Thoracic aorta (tissue), 2 donors: ENCODE measurements at regions not wholly inside any gene's neighbourhood (a gene's known extent, or its start where the extent isn't known, plus 50 kb on each side); places are given as distances from the start of the nearest gene placed in this dataset.
A peak's percentile ranks its signal among the peaks of the same experiment; 100 is the strongest.
"Not testable (repeated sequence)": the region's sequence is repeated elsewhere in the genome, so short reads cannot be mapped to it uniquely, and the experiment has no call there.

Experiments used
- ATAC-seq: fragments of 150-250 bp; one replicate; pipeline ENCODE4 v1.8.0; 2017; ENCODE audit warnings: low read depth; ENCODE audit not compliant: insufficient number of reproducible peaks, low FRiP score
- DNase-seq: peaks from one replicate; pipeline ENCODE4 v3.0.0-alpha.2; 2020; ENCODE audit warnings: low spot score
- H3K27ac ChIP-seq, 2 donors: fragments of 200-600 bp; sonication (generic); 1 replicate in 1 of 2; 2 replicates in 1 of 2; pipeline ENCODE4 v1.5.1; 2016; ENCODE audit warnings: mild to moderate bottlenecking in 2 of 2, moderate library complexity in 2 of 2
- H3K27me3 ChIP-seq: fragments of 200-600 bp; sonication (generic); replicated peaks from 2 replicates; pipeline ENCODE4 v1.6.0; 2016; ENCODE audit warnings: mild to moderate bottlenecking; ENCODE audit not compliant: insufficient read depth
- H3K36me3 ChIP-seq: fragments of 200-600 bp; sonication (generic); one replicate; pipeline ENCODE4 v1.5.1; 2016
- H3K4me1 ChIP-seq, 2 donors: fragments of 200-600 bp; sonication (generic); 1 replicate in 1 of 2; 2 replicates in 1 of 2; pipeline versions ENCODE4 v1.5.1 to v1.6.0; 2016; ENCODE audit warnings: low read depth in 2 of 2, mild to moderate bottlenecking in 1 of 2; ENCODE audit not compliant: control insufficient read depth in 1 of 2
- H3K4me3 ChIP-seq: fragments of 200-600 bp; sonication (generic); 2 replicates; pipeline ENCODE4 v1.5.1; 2016; ENCODE audit warnings: mild to moderate bottlenecking
- H3K9me3 ChIP-seq: fragments of 200-600 bp; sonication (generic); 2 replicates; pipeline ENCODE4 v1.5.1; 2016
- TF ChIP-seq, protein P1 (sequence below): fragments of 200-600 bp; sonication (generic); IDR thresholded peaks from one replicate; pipeline ENCODE4 v1.5.1; 2019; ENCODE audit warnings: antibody characterized with exemption

DNA sequence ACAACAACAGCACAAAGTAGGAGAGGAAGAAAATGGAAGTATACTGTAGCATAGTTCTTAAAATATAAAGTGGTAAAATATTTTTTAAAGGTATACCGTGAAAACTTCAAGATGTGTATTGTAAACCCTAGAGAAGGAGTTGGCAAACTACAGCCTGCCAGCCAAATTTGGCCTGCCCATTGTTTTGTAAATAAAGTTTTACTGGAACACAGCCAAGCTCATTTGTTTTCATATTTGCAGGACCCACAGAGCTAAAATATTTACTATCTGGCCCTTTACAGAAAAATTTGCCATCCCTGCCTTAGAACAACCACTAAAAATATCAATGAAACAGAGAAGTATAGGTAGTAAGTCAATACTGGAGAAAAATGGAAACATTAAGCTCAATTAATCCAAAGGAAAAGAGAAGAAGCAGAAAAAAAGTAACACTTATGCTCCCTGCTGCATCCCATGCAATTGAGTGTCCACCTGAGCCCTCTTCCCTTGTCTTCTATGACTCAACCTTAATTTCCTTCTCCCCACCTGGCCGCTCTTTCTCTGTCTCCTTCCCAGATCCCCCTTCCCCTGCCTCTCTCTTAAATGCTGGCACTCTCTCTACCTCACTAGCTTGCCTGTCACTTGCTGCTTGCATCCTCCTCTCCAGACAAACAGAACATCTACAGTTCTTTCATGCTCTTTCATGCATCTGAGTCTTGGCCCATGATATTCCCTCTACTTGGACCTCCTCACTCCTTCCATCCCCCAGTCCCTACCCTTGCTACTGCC, 50.6 kb upstream of the FER start:
- Histone ChIP-seq H3K4me1 (no peaks in the 10 kb centered on the region), H3K36me3 (no peaks in the 10 kb centered on the region), H3K27me3 (no peaks in the 10 kb centered on the region), H3K9me3 (no peaks in the 10 kb centered on the region), H3K4me3 (no peak overlapping the region), H3K27ac (no peak overlapping the region)
- TF ChIP-seq, protein P1, sequence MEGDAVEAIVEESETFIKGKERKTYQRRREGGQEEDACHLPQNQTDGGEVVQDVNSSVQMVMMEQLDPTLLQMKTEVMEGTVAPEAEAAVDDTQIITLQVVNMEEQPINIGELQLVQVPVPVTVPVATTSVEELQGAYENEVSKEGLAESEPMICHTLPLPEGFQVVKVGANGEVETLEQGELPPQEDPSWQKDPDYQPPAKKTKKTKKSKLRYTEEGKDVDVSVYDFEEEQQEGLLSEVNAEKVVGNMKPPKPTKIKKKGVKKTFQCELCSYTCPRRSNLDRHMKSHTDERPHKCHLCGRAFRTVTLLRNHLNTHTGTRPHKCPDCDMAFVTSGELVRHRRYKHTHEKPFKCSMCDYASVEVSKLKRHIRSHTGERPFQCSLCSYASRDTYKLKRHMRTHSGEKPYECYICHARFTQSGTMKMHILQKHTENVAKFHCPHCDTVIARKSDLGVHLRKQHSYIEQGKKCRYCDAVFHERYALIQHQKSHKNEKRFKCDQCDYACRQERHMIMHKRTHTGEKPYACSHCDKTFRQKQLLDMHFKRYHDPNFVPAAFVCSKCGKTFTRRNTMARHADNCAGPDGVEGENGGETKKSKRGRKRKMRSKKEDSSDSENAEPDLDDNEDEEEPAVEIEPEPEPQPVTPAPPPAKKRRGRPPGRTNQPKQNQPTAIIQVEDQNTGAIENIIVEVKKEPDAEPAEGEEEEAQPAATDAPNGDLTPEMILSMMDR = no peak
- DNase-seq (no peak), ATAC-seq (no peak)

DNA sequence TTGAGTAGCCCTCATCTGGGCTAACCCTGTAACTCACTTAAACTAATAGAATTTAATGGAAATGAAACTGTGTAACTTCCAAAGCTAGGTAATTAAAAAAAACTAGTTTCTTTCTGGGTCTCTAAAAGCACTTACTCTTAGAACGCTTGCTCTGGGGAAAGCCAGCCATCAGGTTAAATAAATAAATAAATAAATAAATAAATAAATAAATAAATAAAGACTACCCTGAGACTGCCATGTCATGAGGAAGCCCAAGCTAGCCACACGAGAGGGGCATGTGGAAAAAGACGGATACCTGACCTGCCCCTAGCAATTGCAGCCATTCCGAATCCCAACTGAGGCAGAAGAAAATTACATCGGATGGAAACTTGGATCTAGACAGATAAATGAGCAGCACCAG, 51.3 kb upstream of the FER start:
- TF ChIP-seq, protein P1 = no peak
- no peaks in the 10 kb centered on the region for H3K4me1 ChIP-seq
- no peak for ATAC-seq
- H3K27me3 ChIP-seq = no peaks in the 10 kb centered on the region
- H3K27ac ChIP-seq = no peak overlapping the region
- DNase-seq = no peak
- no peak overlapping the region for H3K4me3 ChIP-seq
- no peaks in the 10 kb centered on the region for H3K9me3 ChIP-seq
- no peaks in the 10 kb centered on the region for H3K36me3 ChIP-seq

DNA sequence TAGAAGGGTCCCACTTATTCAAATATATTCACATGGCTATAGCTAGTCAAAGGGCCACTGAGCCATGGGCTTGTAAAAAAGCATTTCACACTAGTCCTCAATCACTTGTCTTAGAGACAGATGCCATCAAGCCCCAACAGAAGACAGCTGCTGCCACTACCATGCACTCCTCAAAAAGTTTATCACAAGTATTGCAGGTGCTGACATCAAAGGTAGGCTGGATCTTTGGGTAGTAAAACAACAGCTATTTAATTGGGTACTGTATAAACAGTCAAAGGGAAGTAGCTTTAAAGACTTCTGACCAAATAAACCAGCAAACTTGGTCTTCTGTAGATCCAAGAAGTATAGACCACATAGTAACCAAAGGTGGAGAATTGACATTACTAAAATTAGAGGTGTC, 59.2 kb upstream of the FER start:
- Histone ChIP-seq H3K9me3 (no peaks in the 10 kb centered on the region), H3K27ac (peak overlapping the region; percentile 44 to 70), H3K4me1 (peaks cover 12 to 13% of the 10 kb centered on the region in 2 donors), H3K36me3 (no peaks in the 10 kb centered on the region), H3K27me3 (no peaks in the 10 kb centered on the region), H3K4me3 (no peak overlapping the region)
- ATAC-seq (no peak), DNase-seq (no peak)
- TF ChIP-seq, protein P1 = no peak

DNA sequence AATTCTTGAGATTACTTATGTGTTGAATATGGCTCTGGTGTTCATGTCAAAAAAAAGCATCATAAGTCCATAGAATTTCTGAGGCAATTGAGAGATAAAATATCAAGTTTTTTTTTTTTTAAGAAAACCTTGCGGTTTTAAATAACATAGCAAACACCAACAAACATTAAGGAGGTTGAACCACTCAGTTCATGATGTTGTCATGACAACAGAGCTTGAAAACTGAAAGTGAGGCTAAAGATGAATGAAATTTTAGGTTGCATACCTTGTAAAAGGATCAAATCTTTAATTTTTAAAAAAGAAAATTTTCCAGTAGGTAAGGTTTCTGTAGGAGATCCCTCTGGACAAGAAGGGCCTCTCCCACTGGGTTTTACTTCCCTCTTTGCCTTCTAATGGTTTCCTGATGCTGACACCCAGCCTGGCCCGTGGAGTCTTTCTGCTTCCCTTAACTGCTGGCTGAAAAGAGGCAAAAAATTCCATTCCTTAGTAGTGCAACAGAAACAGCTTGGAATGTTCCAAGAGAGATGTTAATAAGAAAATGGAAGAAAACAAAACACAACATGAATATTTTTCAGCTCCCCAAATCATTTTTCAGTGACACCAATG, 60.0 kb upstream of the FER start:
- H3K9me3 ChIP-seq = no peaks in the 10 kb centered on the region
- H3K4me3 ChIP-seq = peak overlapping the region; percentile 54
- peak overlapping the region; percentile 44 to 70 for H3K27ac ChIP-seq
- H3K27me3 ChIP-seq = no peaks in the 10 kb centered on the region
- ATAC-seq (no peak), DNase-seq (no peak)
- peaks cover 12 to 13% of the 10 kb centered on the region in 2 donors for H3K4me1 ChIP-seq
- TF ChIP-seq, protein P1 = no peak
- H3K36me3 ChIP-seq = no peaks in the 10 kb centered on the region

DNA sequence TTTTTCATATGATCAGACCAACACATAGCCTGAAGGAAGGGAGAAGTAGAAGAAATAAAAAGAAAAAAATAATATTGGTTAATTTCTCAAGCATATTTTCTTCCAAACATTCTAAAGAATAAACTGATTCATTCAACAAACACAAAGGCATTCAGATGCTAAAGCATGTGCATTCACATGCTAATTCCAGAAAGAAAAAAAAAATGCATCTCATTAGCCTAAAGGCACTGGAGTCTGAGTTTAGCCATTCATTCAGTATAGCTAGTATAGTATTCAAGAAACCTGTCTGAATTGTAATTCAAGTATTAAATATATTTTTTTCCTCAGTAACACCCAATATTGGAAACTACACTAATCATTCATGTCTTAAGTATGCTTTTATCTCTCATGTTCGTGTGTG, 61.0 kb upstream of the FER start:
- Histone ChIP-seq H3K36me3 (no peaks in the 10 kb centered on the region), H3K4me3 (no peak overlapping the region), H3K27me3 (no peaks in the 10 kb centered on the region), H3K4me1 (peaks cover 13% of the 10 kb centered on the region in 2 donors), H3K27ac (no peak overlapping the region), H3K9me3 (no peaks in the 10 kb centered on the region)
- TF ChIP-seq, protein P1 = no peak
- no peak for ATAC-seq
- DNase-seq = no peak

DNA sequence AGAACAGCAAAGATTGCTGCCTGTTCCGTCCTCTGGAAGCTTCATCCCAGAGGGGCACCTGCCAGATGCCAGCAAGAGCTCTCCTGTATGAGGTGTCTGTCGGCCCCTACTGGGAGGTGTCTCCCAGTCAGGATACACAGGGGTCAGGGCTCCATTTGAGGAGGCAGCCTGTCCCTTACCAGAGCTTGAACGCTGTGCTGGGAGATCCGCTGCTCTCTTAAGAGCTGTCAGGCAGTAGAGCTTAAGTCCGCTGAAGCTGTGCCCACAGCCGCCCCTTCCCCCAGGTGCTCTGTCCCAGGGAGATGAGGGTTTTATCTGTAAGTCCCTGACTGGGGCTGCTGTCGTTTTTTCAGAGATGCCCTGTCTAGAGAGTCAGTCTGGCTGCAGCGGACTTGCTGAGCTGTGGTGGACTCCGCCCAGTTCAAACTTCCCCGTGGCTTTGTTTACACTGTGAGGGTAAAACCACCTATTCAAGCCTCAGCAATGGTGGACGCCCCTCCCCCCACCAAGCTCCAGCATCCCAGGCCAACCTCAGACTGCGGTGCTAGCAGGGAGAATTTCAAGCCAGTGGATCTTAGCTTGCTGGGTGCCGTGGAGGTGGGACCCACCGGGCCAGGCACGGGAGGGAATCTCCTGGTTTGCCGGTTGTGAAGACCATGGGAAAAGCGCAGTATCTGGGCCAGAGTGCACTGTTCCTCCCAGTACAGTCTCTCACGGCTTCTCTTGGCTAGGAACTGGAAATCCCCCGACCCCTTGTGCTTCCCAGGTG, 62.1 kb upstream of the FER start:
- H3K36me3 ChIP-seq, DNase-seq, H3K9me3 ChIP-seq, H3K27ac ChIP-seq, H3K27me3 ChIP-seq, H3K4me3 ChIP-seq, ATAC-seq: not testable (repeated sequence)
- H3K4me1 ChIP-seq = peaks cover 13 to 15% of the 10 kb centered on the region in 2 donors
